GM23338 (cell line): ENCODE measurements at regions not wholly inside any gene's neighbourhood (a gene's known extent, or its start where the extent isn't known, plus 50 kb on each side); places are given as distances from the start of the nearest gene placed in this dataset.

ENCODE experiments used
- ATAC-seq: fragments of 200-7000 bp; cut with Tn5 transposase; 3 replicates; pipeline ENCODE4 v1.9.1; 2020
- DNase-seq: peaks from one replicate; pipeline ENCODE4 v3.0.0-alpha.2; 2015; ENCODE audit warnings: low spot score
- H2AFZ ChIP-seq: fragments of 200-600 bp; sonication (generic); 2 replicates; pipeline ENCODE4 v1.8.0; 2016; ENCODE audit warnings: antibody characterized with exemption, mild to moderate bottlenecking, moderate library complexity
- H3F3A ChIP-seq: fragments of 200-600 bp; sonication (generic); replicated peaks from 2 replicates; pipeline ENCODE4 v1.8.0; 2017; ENCODE audit warnings: antibody characterized with exemption, mixed run types, low read depth
- H3K27ac ChIP-seq: fragments of 200-600 bp; sonication (generic); 2 replicates; pipeline ENCODE4 v1.6.1; 2016; ENCODE audit warnings: low read depth
- H3K27me3 ChIP-seq: fragments of 200-600 bp; sonication (generic); 2 replicates; pipeline ENCODE4 v1.8.0; 2016; ENCODE audit warnings: mild to moderate bottlenecking, mixed run types, moderate library complexity; ENCODE audit not compliant: insufficient read depth
- H3K36me3 ChIP-seq: fragments of 200-600 bp; sonication (generic); 2 replicates; pipeline ENCODE4 v1.8.0; 2016; ENCODE audit warnings: mild to moderate bottlenecking; ENCODE audit not compliant: insufficient read depth
- H3K4me1 ChIP-seq: fragments of 200-600 bp; sonication (generic); 2 replicates; pipeline ENCODE4 v1.8.0; 2016; ENCODE audit warnings: mild to moderate bottlenecking, moderate library complexity; ENCODE audit not compliant: insufficient read depth
- H3K4me2 ChIP-seq: fragments of 200-600 bp; sonication (generic); 2 replicates; pipeline ENCODE4 v1.7.1; 2017; ENCODE audit warnings: mixed run types
- H3K4me3 ChIP-seq: fragments of 200-600 bp; sonication (generic); 2 replicates; pipeline ENCODE4 v1.6.1; 2016; ENCODE audit warnings: mixed run types
- H3K79me2 ChIP-seq: fragments of 200-600 bp; sonication (generic); replicated peaks from 2 replicates; pipeline ENCODE4 v1.8.0; 2017; ENCODE audit warnings: mild to moderate bottlenecking; ENCODE audit not compliant: insufficient read depth
- H3K9me2 ChIP-seq: fragments of 200-600 bp; sonication (generic); 2 replicates; pipeline ENCODE4 v1.8.0; 2017; ENCODE audit not compliant: insufficient read depth
- H4K20me1 ChIP-seq: fragments of 200-600 bp; sonication (generic); replicated peaks from 2 replicates; pipeline ENCODE4 v1.8.0; 2017; ENCODE audit warnings: mild to moderate bottlenecking; ENCODE audit not compliant: insufficient read depth
- H3K27ac Mint-ChIP-seq: 2 replicates; pipeline ENCODE4 v1.8.0; 2020; ENCODE audit warnings: inconsistent platforms, mild to moderate bottlenecking, moderate library complexity, mixed read lengths
- H3K27me3 Mint-ChIP-seq: 3 replicates; pipeline ENCODE4 v1.8.0; 2022; ENCODE audit warnings: low read depth, mild to moderate bottlenecking, moderate library complexity, mixed read lengths, inconsistent platforms; ENCODE audit not compliant: insufficient read depth, poor library complexity
- H3K36me3 Mint-ChIP-seq: 3 replicates; pipeline ENCODE4 v1.8.0; 2021; ENCODE audit warnings: low read depth, mild to moderate bottlenecking, inconsistent platforms, moderate library complexity, mixed read lengths
- H3K4me1 Mint-ChIP-seq: 3 replicates; pipeline ENCODE4 v1.8.0; 2020; ENCODE audit warnings: mild to moderate bottlenecking, inconsistent platforms, mixed read lengths
- H3K4me3 Mint-ChIP-seq: 3 replicates; pipeline ENCODE4 v1.8.0; 2021; ENCODE audit warnings: moderate library complexity, mild to moderate bottlenecking, inconsistent platforms, mixed read lengths
- H3K9me3 Mint-ChIP-seq: 3 replicates; pipeline ENCODE4 v1.8.0; 2020; ENCODE audit warnings: moderate library complexity, mild to moderate bottlenecking, inconsistent platforms, mixed read lengths
- CREB1 ChIP-seq: fragments of 250-450 bp; sonication (Bioruptor Pico); IDR thresholded peaks from 2 replicates; pipeline ENCODE4 v1.5.0; 2020; ENCODE audit warnings: low read depth, mild to moderate bottlenecking, moderate library complexity
- ETS1 ChIP-seq: IDR thresholded peaks from 2 replicates; pipeline ENCODE4 v1.6.1; 2016; ENCODE audit warnings: antibody characterized with exemption
- EZH2 ChIP-seq: fragments of 200-600 bp; sonication (generic); IDR thresholded peaks from one replicate; pipeline ENCODE4 v1.8.0; 2017; ENCODE audit warnings: antibody characterized with exemption, mild to moderate bottlenecking, low read depth; ENCODE audit not compliant: unreplicated experiment
- EZH2phosphoT487 ChIP-seq: fragments of 200-600 bp; sonication (generic); IDR thresholded peaks from one replicate; pipeline ENCODE4 v1.8.1; 2018; ENCODE audit warnings: antibody characterized with exemption; ENCODE audit not compliant: unreplicated experiment
- JUNB ChIP-seq: IDR thresholded peaks from one replicate; pipeline ENCODE4 v1.6.1; 2016; ENCODE audit warnings: antibody characterized with exemption; ENCODE audit not compliant: unreplicated experiment
- NANOG ChIP-seq: IDR thresholded peaks from 2 replicates; pipeline ENCODE4 v1.6.1; 2016; ENCODE audit warnings: antibody characterized with exemption, borderline replicate concordance
- POLR2AphosphoS5 ChIP-seq: IDR thresholded peaks from 2 replicates; pipeline ENCODE4 v1.6.1; 2016; ENCODE audit warnings: antibody characterized with exemption, low read depth
- ZNF331 ChIP-seq: fragments of 250-450 bp; sonication (Bioruptor Pico); IDR thresholded peaks from 2 replicates; pipeline ENCODE4 v1.5.0; 2020; ENCODE audit warnings: low read depth, mild to moderate bottlenecking, moderate library complexity
- ZNF462 ChIP-seq: fragments of 250-450 bp; sonication (Bioruptor Pico); IDR thresholded peaks from 2 replicates; pipeline ENCODE4 v1.5.0; 2020; ENCODE audit warnings: mild to moderate bottlenecking, moderate library complexity

- TF ChIP-seq ETS1 (no peak), CREB1 (CRISPR knock-in tag) (no peak), JUNB (no peak), POLR2AphosphoS5 (no peak), ZNF462 (no peak), EZH2phosphoT487 (no peak), EZH2 (no peak), NANOG (no peak), ZNF331 (CRISPR knock-in tag) (no peak)
- H3K4me3 ChIP-seq = no peak overlapping the region
Measured at GRCh38 chr4:159837071-159837470, 734.2 kb downstream of the RAPGEF2 start.

More at GRCh38 chr4:159837071-159837470, 734.2 kb downstream of the RAPGEF2 start:
- H3K27ac Mint-ChIP-seq = no peak overlapping the region; the same call in 1 of the 2 replicates
- H3K36me3 ChIP-seq = no peaks in the 10 kb centered on the region
- no peaks in the 10 kb centered on the region for H3F3A ChIP-seq
- H4K20me1 ChIP-seq = no peaks in the 10 kb centered on the region
- H3K79me2 ChIP-seq = no peaks in the 10 kb centered on the region
- no peak overlapping the region for H3K4me3 Mint-ChIP-seq
- H2AFZ ChIP-seq = no peak overlapping the region
- no peaks in the 10 kb centered on the region for H3K27me3 Mint-ChIP-seq
- DNase-seq (no peak), ATAC-seq (no peak)
- no peaks in the 10 kb centered on the region for H3K9me2 ChIP-seq
- H3K4me1 Mint-ChIP-seq = no peaks in the 10 kb centered on the region
- H3K4me1 ChIP-seq = no peaks in the 10 kb centered on the region
- H3K4me2 ChIP-seq = no peak overlapping the region
- no peak overlapping the region for H3K27ac ChIP-seq
- H3K27me3 ChIP-seq = no peaks in the 10 kb centered on the region
- H3K36me3 Mint-ChIP-seq = no peaks in the 10 kb centered on the region
- no peaks in the 10 kb centered on the region for H3K9me3 Mint-ChIP-seq
